ENCODE measurements at regions not wholly inside any gene's neighbourhood (a gene's known extent, or its start where the extent isn't known, plus 50 kb on each side); places are given as distances from the start of the nearest gene placed in this dataset.

GRCh38 chr11:19648321-19648720 is 64.3 kb upstream of the NAV2 start:
- POLR2A ChIA-PET (ENCODE audit: low non-redundant PET): no interaction called here

GRCh38 chr11:19647816-19648215 is 64.8 kb upstream of the NAV2 start:
- ChIA-PET POLR2A (ENCODE audit: low non-redundant PET) (no interaction called here), CTCF (no interaction called here)
- H3K4me1 ChIP-seq (ENCODE audit: insufficient read depth, low read length, poor library complexity, severe bottlenecking): no peaks in the 10 kb centered on the region
- H3K36me3 ChIP-seq (ENCODE audit: insufficient read depth, low read length, poor library complexity, severe bottlenecking): no peaks in the 10 kb centered on the region
- no peaks in the 10 kb centered on the region for H3K9me3 ChIP-seq (ENCODE audit: low read depth, low read length, poor library complexity, severe bottlenecking)
- no TSS peak for BruUV-seq (replicated peaks)
- no peak overlapping the region for H3K27ac ChIP-seq (ENCODE audit: low read depth, low read length, poor library complexity, severe bottlenecking)
- no peak for TF ChIP-seq EZH2 (IDR thresholded peaks at IDR 0.05; ENCODE audit: borderline replicate concordance, low read depth, low read length, poor library complexity, severe bottlenecking)
- TF ChIP-seq CTCF (conservative IDR thresholded peaks at IDR 0.05; ENCODE audit: low read depth, low read length): no peak
- intact Hi-C loops (cut with micrococcal nuclease; ENCODE audit: unreplicated experiment): no loop called here
- H3K4me3 ChIP-seq (ENCODE audit: low read depth, low read length, poor library complexity, severe bottlenecking): no peak overlapping the region
- no peaks in the 10 kb centered on the region for H3K27me3 ChIP-seq (replicated peaks; ENCODE audit: insufficient read depth, low read depth, low read length, poor library complexity)
- no peak for DNase-seq (ENCODE audit: low spot score)

More at GRCh38 chr11:19648321-19648720, 64.3 kb upstream of the NAV2 start:
- intact Hi-C loops (cut with micrococcal nuclease; ENCODE audit: unreplicated experiment): no loop called here
- no TSS peak for BruUV-seq (replicated peaks)
- Histone ChIP-seq H3K27ac (ENCODE audit: low read depth, low read length, poor library complexity, severe bottlenecking) (no peak overlapping the region), H3K27me3 (replicated peaks; ENCODE audit: insufficient read depth, low read depth, low read length, poor library complexity) (no peaks in the 10 kb centered on the region), H3K36me3 (ENCODE audit: insufficient read depth, low read length, poor library complexity, severe bottlenecking) (no peaks in the 10 kb centered on the region), H3K4me3 (ENCODE audit: low read depth, low read length, poor library complexity, severe bottlenecking) (no peak overlapping the region), H3K9me3 (ENCODE audit: low read depth, low read length, poor library complexity, severe bottlenecking) (no peaks in the 10 kb centered on the region), H3K4me1 (ENCODE audit: insufficient read depth, low read length, poor library complexity, severe bottlenecking) (no peaks in the 10 kb centered on the region)
- no peak for TF ChIP-seq CTCF (conservative IDR thresholded peaks at IDR 0.05; ENCODE audit: low read depth, low read length)
- no peak for TF ChIP-seq EZH2 (IDR thresholded peaks at IDR 0.05; ENCODE audit: borderline replicate concordance, low read depth, low read length, poor library complexity, severe bottlenecking)
- CTCF ChIA-PET: no interaction called here
- DNase-seq (ENCODE audit: low spot score): no peak

GRCh38 chr11:19646921-19647320 is 65.7 kb upstream of the NAV2 start:
- no TSS peak for BruUV-seq (replicated peaks)
- Histone ChIP-seq H3K36me3 (ENCODE audit: insufficient read depth, low read length, poor library complexity, severe bottlenecking) (no peaks in the 10 kb centered on the region), H3K4me3 (ENCODE audit: low read depth, low read length, poor library complexity, severe bottlenecking) (no peak overlapping the region), H3K27ac (ENCODE audit: low read depth, low read length, poor library complexity, severe bottlenecking) (no peak overlapping the region), H3K9me3 (ENCODE audit: low read depth, low read length, poor library complexity, severe bottlenecking) (no peaks in the 10 kb centered on the region), H3K4me1 (ENCODE audit: insufficient read depth, low read length, poor library complexity, severe bottlenecking) (no peaks in the 10 kb centered on the region), H3K27me3 (replicated peaks; ENCODE audit: insufficient read depth, low read depth, low read length, poor library complexity) (no peaks in the 10 kb centered on the region)
- ChIA-PET POLR2A (ENCODE audit: low non-redundant PET) (no interaction called here), CTCF (no interaction called here)
- intact Hi-C loops (cut with micrococcal nuclease; ENCODE audit: unreplicated experiment): no loop called here
- TF ChIP-seq CTCF (conservative IDR thresholded peaks at IDR 0.05; ENCODE audit: low read depth, low read length) (no peak), EZH2 (IDR thresholded peaks at IDR 0.05; ENCODE audit: borderline replicate concordance, low read depth, low read length, poor library complexity, severe bottlenecking) (no peak)
- no peak for DNase-seq (ENCODE audit: low spot score)

Measured in A673 (cell line).